Neuronal stem cell (in vitro differentiated cells): ENCODE measurements at regions not wholly inside any gene's neighbourhood (a gene's known extent, or its start where the extent isn't known, plus 50 kb on each side); places are given as distances from the start of the nearest gene placed in this dataset.
A peak's percentile ranks its signal among the peaks of the same experiment; 100 is the strongest.

Experiments
- DNase-seq: peaks from one replicate; pipeline ENCODE4 v3.0.0-alpha.2; 2013; ENCODE audit warnings: low spot score
- H2AFZ ChIP-seq: one replicate; pipeline ENCODE4 v1.6.1; 2013; ENCODE audit warnings: mild to moderate bottlenecking, low read length, inconsistent platforms
- H2AK5ac ChIP-seq: 2 replicates; pipeline ENCODE4 v1.6.1; 2013; ENCODE audit warnings: low read depth, mild to moderate bottlenecking, inconsistent platforms, low read length, moderate library complexity, mixed read lengths
- H2BK120ac ChIP-seq: 2 replicates; pipeline ENCODE4 v1.6.1; 2013; ENCODE audit warnings: low read depth, mild to moderate bottlenecking, inconsistent platforms, low read length, moderate library complexity, mixed read lengths
- H2BK12ac ChIP-seq: one replicate; pipeline ENCODE4 v1.6.1; 2013; ENCODE audit warnings: low read length, inconsistent platforms
- H2BK15ac ChIP-seq: 2 replicates; pipeline ENCODE4 v1.6.1; 2013; ENCODE audit warnings: mild to moderate bottlenecking, low read length, inconsistent platforms, mixed read lengths
- H2BK5ac ChIP-seq: one replicate; pipeline ENCODE4 v1.6.1; 2013; ENCODE audit warnings: inconsistent platforms, mild to moderate bottlenecking, low read length, moderate library complexity
- H3K14ac ChIP-seq: one replicate; pipeline ENCODE4 v1.6.1; 2013; ENCODE audit warnings: low read length, inconsistent platforms
- H3K18ac ChIP-seq: 2 replicates; pipeline ENCODE4 v1.6.1; 2013; ENCODE audit warnings: low read length, inconsistent platforms
- H3K23ac ChIP-seq: 2 replicates; pipeline ENCODE4 v1.6.1; 2013; ENCODE audit warnings: low read depth, mild to moderate bottlenecking, mixed read lengths, low read length, inconsistent platforms; ENCODE audit not compliant: poor library complexity
- H3K27ac ChIP-seq: replicated peaks from 3 replicates; pipeline ENCODE4 v1.5.1; 2013; ENCODE audit warnings: low read length, inconsistent platforms
- H3K27me3 ChIP-seq, 3 experiments: 2 replicates each; pipeline ENCODE4 v1.6.1; 2013; ENCODE audit warnings: low read length in 3 of 3, mild to moderate bottlenecking in 2 of 3, inconsistent platforms in 1 of 3, low read depth in 1 of 3, mixed read lengths in 1 of 3, moderate library complexity in 1 of 3; ENCODE audit not compliant: control insufficient read depth in 3 of 3, insufficient read depth in 3 of 3
- H3K36me3 ChIP-seq, 2 donors: replicated peaks in 1 of 2; 2 replicates each; pipeline ENCODE4 v1.6.1; 2013; ENCODE audit warnings: low read length in 2 of 2; ENCODE audit not compliant: control insufficient read depth in 2 of 2, insufficient read depth in 2 of 2
- H3K4ac ChIP-seq: 2 replicates; pipeline ENCODE4 v1.6.1; 2013; ENCODE audit warnings: inconsistent platforms, mild to moderate bottlenecking, low read length, moderate library complexity
- H3K4me1 ChIP-seq, 2 donors: 1 replicate in 1 of 2; 2 replicates in 1 of 2; pipeline ENCODE4 v1.6.1; 2013; ENCODE audit warnings: low read length in 2 of 2, low read depth in 1 of 2; ENCODE audit not compliant: control insufficient read depth in 2 of 2, insufficient read depth in 1 of 2
- H3K4me2 ChIP-seq: one replicate; pipeline ENCODE4 v1.6.1; 2013; ENCODE audit warnings: mild to moderate bottlenecking, low read length, inconsistent platforms; ENCODE audit not compliant: insufficient read depth, poor library complexity, severe bottlenecking
- H3K4me3 ChIP-seq, 2 donors: 2 replicates each; pipeline ENCODE4 v1.5.1; 2013; ENCODE audit warnings: low read length in 2 of 2, mild to moderate bottlenecking in 2 of 2, inconsistent platforms in 1 of 2, moderate library complexity in 1 of 2
- H3K79me1 ChIP-seq: one replicate; pipeline ENCODE4 v1.6.1; 2013; ENCODE audit warnings: low read depth, mild to moderate bottlenecking, inconsistent platforms, low read length, moderate library complexity
- H3K9ac ChIP-seq: one replicate; pipeline ENCODE4 v1.6.1; 2013; ENCODE audit warnings: mild to moderate bottlenecking, low read depth, low read length, inconsistent platforms; ENCODE audit not compliant: poor library complexity
- H3K9me3 ChIP-seq, 2 donors: replicated peaks in 1 of 2; 2 replicates each; pipeline versions ENCODE3 to v1.6.1; 2013; ENCODE audit warnings: low read length in 2 of 2, mild to moderate bottlenecking in 2 of 2, inconsistent platforms in 1 of 2, low read depth in 1 of 2, mixed read lengths in 1 of 2, moderate library complexity in 1 of 2; ENCODE audit not compliant: control insufficient read depth in 2 of 2, insufficient read depth in 1 of 2
- H4K8ac ChIP-seq: one replicate; pipeline ENCODE4 v1.6.1; 2013; ENCODE audit warnings: low read depth, mild to moderate bottlenecking, inconsistent platforms, low read length, moderate library complexity
- H4K91ac ChIP-seq: one replicate; pipeline ENCODE4 v1.6.1; 2013; ENCODE audit warnings: low read length, low read depth, mild to moderate bottlenecking, inconsistent platforms; ENCODE audit not compliant: poor library complexity
- WGBS, 2 donors: extraction: QIAGEN DNeasy Blood & Tissue Kit; methylation state at CpG; one replicate each; pipeline ENCODE4 v1.1.7; 2013; ENCODE audit warnings: missing lambda C conversion rate in 2 of 2, mixed read lengths in 1 of 2; ENCODE audit not compliant: insufficient read length in 2 of 2, insufficient replicate concordance in 1 of 2; ENCODE audit errors: extremely low coverage in 2 of 2; 5-methylcytosine and 5-hydroxymethylcytosine counted together

- no peak overlapping the region for H2BK5ac ChIP-seq
- no peak overlapping the region for H3K23ac ChIP-seq
- no peak overlapping the region for H4K91ac ChIP-seq
- H3K4me3 ChIP-seq: no peak overlapping the region
- peaks cover 4 to 5% of the 10 kb centered on the region in 2 donors for H3K4me1 ChIP-seq
- no peak overlapping the region for H3K9ac ChIP-seq
- no peak for DNase-seq
- H3K79me1 ChIP-seq: no peaks in the 10 kb centered on the region
- no peak overlapping the region for H2BK15ac ChIP-seq
- peak overlapping the region; percentile 54 for H3K18ac ChIP-seq
- H3K9me3 ChIP-seq: no peaks in the 10 kb centered on the region
- H3K4me2 ChIP-seq: no peak overlapping the region
- no peaks in the 10 kb centered on the region for H3K36me3 ChIP-seq
- no peak overlapping the region for H2BK12ac ChIP-seq
- no peak overlapping the region for H3K14ac ChIP-seq
- no peak overlapping the region for H2AK5ac ChIP-seq
- no peak overlapping the region for H4K8ac ChIP-seq
- no CpG with 5 or more reads among the region's 14 CpGs for WGBS, 2 donors
- H3K27ac ChIP-seq: no peak overlapping the region
- H2AFZ ChIP-seq: no peak overlapping the region
- H3K4ac ChIP-seq: no peak overlapping the region
- no peak overlapping the region for H2BK120ac ChIP-seq
- peaks cover 0 to 49% (median 2%) of the 10 kb centered on the region in 3 experiments for H3K27me3 ChIP-seq
Observed at GRCh38 chr11:119985551-119985950, 152.4 kb downstream of the TRIM29 start.

GRCh38 chr11:119983816-119984215 is 154.1 kb downstream of the TRIM29 start:
- no peak overlapping the region for H4K8ac ChIP-seq

GRCh38 chr11:119983240-119983732 is 154.6 kb downstream of the TRIM29 start:
- DNase-seq: no peak
- H3K9ac ChIP-seq: no peak overlapping the region
- no peaks in the 10 kb centered on the region for H3K36me3 ChIP-seq
- no peaks in the 10 kb centered on the region for H3K79me1 ChIP-seq
- peak overlapping the region; percentile 51 for H2AK5ac ChIP-seq
- no peak overlapping the region for H3K4me3 ChIP-seq
- no peak overlapping the region for H3K23ac ChIP-seq
- H2AFZ ChIP-seq: no peak overlapping the region
- no peak overlapping the region for H2BK5ac ChIP-seq
- no peak overlapping the region for H3K18ac ChIP-seq
- no peak overlapping the region for H2BK15ac ChIP-seq
- H4K91ac ChIP-seq: no peak overlapping the region
- H2BK120ac ChIP-seq: no peak overlapping the region
- no peak overlapping the region for H3K14ac ChIP-seq
- no peaks in the 10 kb centered on the region for H3K9me3 ChIP-seq
- H3K4ac ChIP-seq: no peak overlapping the region
- H2BK12ac ChIP-seq: no peak overlapping the region
- H3K27me3 ChIP-seq: peaks cover 0 to 35% (median 0%) of the 10 kb centered on the region in 3 experiments
- H4K8ac ChIP-seq: no peak overlapping the region
- WGBS, 2 donors: no CpG with 5 or more reads among the region's 5 CpGs
- peaks cover 4 to 5% of the 10 kb centered on the region in 2 donors for H3K4me1 ChIP-seq
- H3K27ac ChIP-seq: no peak overlapping the region
- no peak overlapping the region for H3K4me2 ChIP-seq

More at GRCh38 chr11:119983816-119984215, 154.1 kb downstream of the TRIM29 start:
- WGBS, 2 donors: no CpG with 5 or more reads among the region's 8 CpGs
- Histone ChIP-seq H3K4ac (no peak overlapping the region), H2BK12ac (no peak overlapping the region), H3K9me3 (no peaks in the 10 kb centered on the region), H3K79me1 (no peaks in the 10 kb centered on the region), H3K23ac (no peak overlapping the region), H4K91ac (no peak overlapping the region), H3K14ac (no peak overlapping the region), H3K36me3 (no peaks in the 10 kb centered on the region), H3K27me3 (peaks cover 0 to 39% (median 0%) of the 10 kb centered on the region in 3 experiments), H3K18ac (no peak overlapping the region), H3K9ac (no peak overlapping the region), H3K4me2 (no peak overlapping the region), H3K27ac (no peak overlapping the region), H3K4me1 (peaks cover 4 to 5% of the 10 kb centered on the region in 2 donors), H3K4me3 (no peak overlapping the region), H2AK5ac (no peak overlapping the region), H2BK15ac (no peak overlapping the region), H2BK5ac (no peak overlapping the region), H2BK120ac (no peak overlapping the region), H2AFZ (no peak overlapping the region)
- no peak for DNase-seq

- Histone ChIP-seq H3K18ac (peak overlapping the region; percentile 30), H3K9me3 (no peaks in the 10 kb centered on the region), H2AFZ (peak overlapping the region; percentile 22), H3K4me3 (no peak overlapping the region), H4K91ac (no peak overlapping the region), H3K36me3 (no peaks in the 10 kb centered on the region), H2BK15ac (no peak overlapping the region), H3K23ac (no peak overlapping the region), H2AK5ac (peak overlapping the region; percentile 49), H3K27me3 (peaks cover 0 to 32% (median 0%) of the 10 kb centered on the region in 3 experiments), H3K4ac (no peak overlapping the region), H3K27ac (no peak overlapping the region), H4K8ac (no peak overlapping the region), H2BK12ac (no peak overlapping the region), H2BK120ac (no peak overlapping the region), H3K14ac (no peak overlapping the region), H2BK5ac (no peak overlapping the region), H3K79me1 (no peaks in the 10 kb centered on the region), H3K4me1 (peaks cover 4 to 8% of the 10 kb centered on the region in 2 donors), H3K9ac (no peak overlapping the region), H3K4me2 (no peak overlapping the region)
- WGBS, 2 donors: no CpG with 5 or more reads among the region's 16 CpGs
- DNase-seq: no peak
Observed at GRCh38 chr11:119982517-119983239, 155.2 kb downstream of the TRIM29 start.
